OCI-LY3 (cell line): ENCODE measurements at regions not wholly inside any gene's neighbourhood (a gene's known extent, or its start where the extent isn't known, plus 50 kb on each side); places are given as distances from the start of the nearest gene placed in this dataset.

Experiments used
- H2AFZ ChIP-seq: fragments of 200-600, 300-600 bp; shearing (Covaris generic); 2 replicates; pipeline ENCODE4 v1.6.0; 2014; ENCODE audit warnings: antibody characterized with exemption, low read depth, low read length
- H3K27ac ChIP-seq: fragments of 200-600, 300-600 bp; sonication (generic); 2 replicates; pipeline ENCODE4 v1.5.1; 2014; ENCODE audit warnings: mild to moderate bottlenecking, low read length, moderate library complexity, mixed read lengths
- H3K27me3 ChIP-seq: fragments of 200-600, 300-600 bp; sonication (generic); 2 replicates; pipeline ENCODE4 v1.6.1; 2014; ENCODE audit warnings: low read depth, low read length, mixed read lengths
- H3K36me3 ChIP-seq: fragments of 200-600, 300-600 bp; sonication (generic); replicated peaks from 2 replicates; pipeline ENCODE3; 2014; ENCODE audit warnings: low read depth, low read length, mixed read lengths
- H3K4me1 ChIP-seq: fragments of 300-600, 200-600 bp; sonication (generic); 2 replicates; pipeline ENCODE4 v1.6.1; 2014; ENCODE audit warnings: low read length, mixed read lengths
- H3K4me2 ChIP-seq: fragments of 200-600, 300-600 bp; sonication (generic); 2 replicates; pipeline ENCODE4 v1.6.1; 2014; ENCODE audit warnings: low read length, mixed read lengths
- H3K4me3 ChIP-seq: fragments of 300-600, 200-600 bp; sonication (generic); 2 replicates; pipeline ENCODE4 v1.5.1; 2014; ENCODE audit warnings: antibody characterized with exemption, mild to moderate bottlenecking, low read length, moderate library complexity
- H3K79me2 ChIP-seq: fragments of 300-600, 200-600 bp; shearing (Covaris generic); 2 replicates; pipeline ENCODE4 v1.6.1; 2014; ENCODE audit warnings: mild to moderate bottlenecking, low read length, mixed read lengths
- H3K9ac ChIP-seq: fragments of 300-600, 200-600 bp; shearing (Covaris generic); 2 replicates; pipeline ENCODE4 v1.6.0; 2014; ENCODE audit warnings: mild to moderate bottlenecking, low read length, moderate library complexity
- H3K9me3 ChIP-seq: fragments of 200-600, 300-600 bp; shearing (Covaris generic); 2 replicates; pipeline ENCODE4 v1.6.1; 2014; ENCODE audit warnings: low read length, mixed read lengths; ENCODE audit not compliant: insufficient read depth
- H4K20me1 ChIP-seq: fragments of 200-600, 300-600 bp; sonication (generic); 2 replicates; pipeline ENCODE4 v1.6.1; 2016; ENCODE audit warnings: low read length, mixed read lengths; ENCODE audit not compliant: insufficient read depth
- EZH2phosphoT487 ChIP-seq: fragments of 200-600 bp; shearing (Covaris generic); IDR thresholded peaks from 2 replicates; pipeline ENCODE4 v1.6.1; 2018; ENCODE audit warnings: antibody characterized with exemption, mixed run types, low read depth
- TF ChIP-seq, protein P1 (sequence below): fragments of 200-600, 300-600 bp; sonication (generic); IDR thresholded peaks from 2 replicates; pipeline ENCODE4 v1.5.1; 2014; ENCODE audit warnings: antibody characterized with exemption, low read length, low read depth

DNA sequence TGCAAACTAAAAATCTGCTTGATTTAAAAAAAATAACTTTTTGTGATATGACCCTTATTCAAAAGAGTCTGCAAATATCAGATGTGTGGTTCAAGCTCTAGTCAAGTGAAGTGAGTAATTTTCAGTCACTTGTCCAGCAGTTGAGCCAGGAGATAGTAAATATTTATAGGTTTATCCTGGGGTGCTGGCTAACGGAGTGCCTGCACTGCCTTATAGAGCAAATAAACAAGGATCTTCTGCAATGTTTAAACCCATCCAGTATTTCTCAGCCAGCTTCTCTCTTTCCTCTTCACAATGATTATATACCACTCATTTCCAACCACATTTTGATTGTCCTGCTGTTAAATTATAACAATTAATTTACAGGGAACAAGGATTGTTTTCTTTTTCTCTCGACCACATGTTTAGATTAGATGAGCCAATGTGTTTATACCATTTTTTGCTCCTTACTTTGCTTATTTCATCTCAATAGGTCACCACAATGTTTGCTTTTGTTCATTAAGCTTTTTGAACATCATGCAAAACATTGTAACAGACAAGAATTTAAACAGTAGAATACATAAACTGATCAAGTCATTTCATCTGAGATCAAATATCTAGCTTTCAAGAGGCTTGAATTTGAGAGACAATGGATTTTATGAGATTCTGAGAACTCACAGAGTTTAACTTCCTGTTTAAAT is 60.3 kb upstream of the GREM2 start:
- Histone ChIP-seq H3K4me2 (no peak overlapping the region), H3K36me3 (peaks cover 14% of the 10 kb centered on the region), H3K4me1 (peaks cover 5% of the 10 kb centered on the region), H3K9ac (no peak overlapping the region), H3K27ac (no peak overlapping the region), H2AFZ (no peak overlapping the region), H3K4me3 (no peak overlapping the region), H3K79me2 (no peaks in the 10 kb centered on the region), H3K9me3 (no peaks in the 10 kb centered on the region), H3K27me3 (no peaks in the 10 kb centered on the region), H4K20me1 (no peaks in the 10 kb centered on the region)
- TF ChIP-seq, protein P1, sequence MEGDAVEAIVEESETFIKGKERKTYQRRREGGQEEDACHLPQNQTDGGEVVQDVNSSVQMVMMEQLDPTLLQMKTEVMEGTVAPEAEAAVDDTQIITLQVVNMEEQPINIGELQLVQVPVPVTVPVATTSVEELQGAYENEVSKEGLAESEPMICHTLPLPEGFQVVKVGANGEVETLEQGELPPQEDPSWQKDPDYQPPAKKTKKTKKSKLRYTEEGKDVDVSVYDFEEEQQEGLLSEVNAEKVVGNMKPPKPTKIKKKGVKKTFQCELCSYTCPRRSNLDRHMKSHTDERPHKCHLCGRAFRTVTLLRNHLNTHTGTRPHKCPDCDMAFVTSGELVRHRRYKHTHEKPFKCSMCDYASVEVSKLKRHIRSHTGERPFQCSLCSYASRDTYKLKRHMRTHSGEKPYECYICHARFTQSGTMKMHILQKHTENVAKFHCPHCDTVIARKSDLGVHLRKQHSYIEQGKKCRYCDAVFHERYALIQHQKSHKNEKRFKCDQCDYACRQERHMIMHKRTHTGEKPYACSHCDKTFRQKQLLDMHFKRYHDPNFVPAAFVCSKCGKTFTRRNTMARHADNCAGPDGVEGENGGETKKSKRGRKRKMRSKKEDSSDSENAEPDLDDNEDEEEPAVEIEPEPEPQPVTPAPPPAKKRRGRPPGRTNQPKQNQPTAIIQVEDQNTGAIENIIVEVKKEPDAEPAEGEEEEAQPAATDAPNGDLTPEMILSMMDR: no peak
- no peak for TF ChIP-seq EZH2phosphoT487

GRCh38 chr1:240667351-240667750 is 55.4 kb upstream of the GREM2 start:
- no peak overlapping the region for H3K4me2 ChIP-seq
- no peaks in the 10 kb centered on the region for H3K9me3 ChIP-seq
- no peak overlapping the region for H2AFZ ChIP-seq
- H3K9ac ChIP-seq: no peak overlapping the region
- no peaks in the 10 kb centered on the region for H3K27me3 ChIP-seq
- TF ChIP-seq, protein P1: no peak
- TF ChIP-seq EZH2phosphoT487: no peak
- H3K4me3 ChIP-seq: no peak overlapping the region
- no peaks in the 10 kb centered on the region for H3K79me2 ChIP-seq
- no peak overlapping the region for H3K27ac ChIP-seq
- peaks cover 6% of the 10 kb centered on the region; the same call in 1 of the 2 replicates for H3K4me1 ChIP-seq
- no peaks in the 10 kb centered on the region for H4K20me1 ChIP-seq
- H3K36me3 ChIP-seq: peaks cover under 1% of the 10 kb centered on the region

DNA sequence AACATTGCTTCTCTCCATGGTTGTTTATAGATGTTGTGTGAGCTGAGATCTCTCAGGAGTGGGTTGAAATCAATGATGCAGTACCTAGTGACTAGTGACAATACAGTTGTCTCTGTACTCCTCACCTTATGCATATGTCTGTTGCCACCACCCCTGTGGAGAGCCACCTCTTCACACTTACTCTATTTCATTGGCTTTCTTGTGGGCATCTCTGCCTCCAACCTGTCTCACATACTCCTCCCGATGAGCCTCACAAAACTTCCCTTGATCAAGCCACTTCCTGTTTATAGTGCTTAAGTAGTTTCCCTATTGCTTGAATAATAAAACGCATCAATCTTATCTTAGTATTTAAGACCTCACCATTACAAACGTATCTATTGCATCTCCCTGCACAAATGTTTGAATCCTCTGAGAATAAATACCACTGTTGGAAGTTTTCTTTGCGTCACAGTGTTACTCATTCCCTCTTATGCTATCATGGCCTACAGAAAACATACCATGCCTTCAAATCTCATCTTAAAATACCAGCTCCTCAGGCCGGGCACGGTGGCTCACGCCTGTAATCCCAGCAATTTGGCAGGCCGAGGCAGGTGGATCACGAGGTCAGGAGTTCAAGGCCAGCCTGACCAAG is 54.7 kb upstream of the GREM2 start:
- Histone ChIP-seq H3K9me3 (no peaks in the 10 kb centered on the region), H3K9ac (no peak overlapping the region), H3K36me3 (no peaks in the 10 kb centered on the region), H4K20me1 (no peaks in the 10 kb centered on the region), H3K4me3 (no peak overlapping the region), H2AFZ (peak overlapping the region; percentile 51; the same call in 1 of the 2 replicates), H3K27ac (no peak overlapping the region), H3K4me2 (peak overlapping the region; percentile 1; the same call in 1 of the 2 replicates), H3K4me1 (peaks cover 6% of the 10 kb centered on the region; the same call in 1 of the 2 replicates), H3K27me3 (no peaks in the 10 kb centered on the region), H3K79me2 (no peaks in the 10 kb centered on the region)
- no peak for TF ChIP-seq EZH2phosphoT487
- TF ChIP-seq, protein P1: no peak

- Histone ChIP-seq H2AFZ (no peak overlapping the region), H3K36me3 (no peaks in the 10 kb centered on the region), H3K9me3 (no peaks in the 10 kb centered on the region), H3K27ac (no peak overlapping the region), H3K9ac (no peak overlapping the region), H3K4me3 (no peak overlapping the region), H3K4me1 (peaks cover 6% of the 10 kb centered on the region; the same call in 1 of the 2 replicates), H4K20me1 (no peaks in the 10 kb centered on the region), H3K4me2 (no peak overlapping the region), H3K27me3 (no peaks in the 10 kb centered on the region), H3K79me2 (no peaks in the 10 kb centered on the region)
- no peak for TF ChIP-seq EZH2phosphoT487
- TF ChIP-seq, protein P1: no peak
These were observed 51.4 kb upstream of the GREM2 start for GRCh38 chr1:240663169-240663879.
